Upper lobe of left lung (tissue), 6 donors: ENCODE measurements at regions not wholly inside any gene's neighbourhood (a gene's known extent, or its start where the extent isn't known, plus 50 kb on each side); places are given as distances from the start of the nearest gene placed in this dataset.

Experiments
- ATAC-seq, 2 donors: fragments of 200-7000 bp; cut with Tn5 transposase; one replicate each; pipeline ENCODE4 v1.9.1; 2022; ENCODE audit warnings: mild to moderate bottlenecking in 2 of 2, moderate library complexity in 2 of 2; ENCODE audit not compliant: low FRiP score in 2 of 2
- DNase-seq, 2 donors: peaks; one replicate each; pipeline ENCODE4 v3.0.0-alpha.2; 2019 to 2020
- H3K27ac ChIP-seq, 4 donors: fragments of 200-600 bp; sonication (generic); one replicate each; pipeline ENCODE4 v1.5.1; 2016 to 2019
- H3K27me3 ChIP-seq, 4 donors: fragments of 200-600 bp; sonication (generic); one replicate each; pipeline ENCODE4 v1.5.1; 2017 to 2019
- H3K36me3 ChIP-seq, 4 donors: fragments of 200-600 bp; sonication (generic); one replicate each; pipeline ENCODE4 v1.5.1; 2016 to 2019
- H3K4me1 ChIP-seq, 4 donors: fragments of 200-600 bp; sonication (generic); one replicate each; pipeline ENCODE4 v1.5.1; 2018 to 2019
- H3K4me3 ChIP-seq, 4 donors: fragments of 200-600 bp; sonication (generic); one replicate each; pipeline ENCODE4 v1.5.1; 2017 to 2019; ENCODE audit warnings: mild to moderate bottlenecking in 2 of 4, moderate library complexity in 1 of 4
- H3K9me3 ChIP-seq, 4 donors: fragments of 200-600 bp; sonication (generic); one replicate each; pipeline ENCODE4 v1.5.1; 2018 to 2019
- EP300 ChIP-seq, 4 donors: sonication (generic); formaldehyde crosslinking; IDR thresholded peaks; one replicate each; pipeline ENCODE4 v1.5.1; 2017; ENCODE audit warnings: antibody characterized with exemption in 4 of 4, control low read depth in 2 of 4
- POLR2A ChIP-seq, 4 donors: fragments of 450-650 bp; IDR thresholded peaks; one replicate each; pipeline ENCODE4 v1.5.1; 2016 to 2017; ENCODE audit warnings: antibody characterized with exemption in 4 of 4, mild to moderate bottlenecking in 2 of 4
- POLR2AphosphoS5 ChIP-seq, 2 donors: sonication (generic); formaldehyde crosslinking; IDR thresholded peaks; one replicate each; pipeline ENCODE4 v1.5.1; 2017; ENCODE audit warnings: antibody characterized with exemption in 2 of 2
- WGBS, 2 donors: methylation state at CpG; one replicate each; pipeline ENCODE4 v1.1.5; 2017 to 2018; 5-methylcytosine and 5-hydroxymethylcytosine counted together
- TF ChIP-seq, protein P1 (sequence below), 6 experiments: fragments of 450-650 bp in 4 of 6; fragments of 200-600 bp in 2 of 6; sonication (generic) in 2 of 6; IDR thresholded peaks; one replicate each; pipeline ENCODE4 v1.5.1; 2016 to 2019; ENCODE audit warnings: antibody characterized with exemption in 6 of 6
- donor health status: DM: no; HTN: no; CAD: no; lungs with moderate emphysema.
- donor health status: DM: no; HTN: yes; CAD: no; lungs with severe emphysema.

- TF ChIP-seq, protein P1, sequence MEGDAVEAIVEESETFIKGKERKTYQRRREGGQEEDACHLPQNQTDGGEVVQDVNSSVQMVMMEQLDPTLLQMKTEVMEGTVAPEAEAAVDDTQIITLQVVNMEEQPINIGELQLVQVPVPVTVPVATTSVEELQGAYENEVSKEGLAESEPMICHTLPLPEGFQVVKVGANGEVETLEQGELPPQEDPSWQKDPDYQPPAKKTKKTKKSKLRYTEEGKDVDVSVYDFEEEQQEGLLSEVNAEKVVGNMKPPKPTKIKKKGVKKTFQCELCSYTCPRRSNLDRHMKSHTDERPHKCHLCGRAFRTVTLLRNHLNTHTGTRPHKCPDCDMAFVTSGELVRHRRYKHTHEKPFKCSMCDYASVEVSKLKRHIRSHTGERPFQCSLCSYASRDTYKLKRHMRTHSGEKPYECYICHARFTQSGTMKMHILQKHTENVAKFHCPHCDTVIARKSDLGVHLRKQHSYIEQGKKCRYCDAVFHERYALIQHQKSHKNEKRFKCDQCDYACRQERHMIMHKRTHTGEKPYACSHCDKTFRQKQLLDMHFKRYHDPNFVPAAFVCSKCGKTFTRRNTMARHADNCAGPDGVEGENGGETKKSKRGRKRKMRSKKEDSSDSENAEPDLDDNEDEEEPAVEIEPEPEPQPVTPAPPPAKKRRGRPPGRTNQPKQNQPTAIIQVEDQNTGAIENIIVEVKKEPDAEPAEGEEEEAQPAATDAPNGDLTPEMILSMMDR (IDR thresholded peaks at IDR 0.05) = no peak
- no peak for TF ChIP-seq EP300 (IDR thresholded peaks at IDR 0.05)
- no peak for TF ChIP-seq POLR2AphosphoS5 (IDR thresholded peaks at IDR 0.05)
- TF ChIP-seq POLR2A (IDR thresholded peaks at IDR 0.05) = no peak
- no peak overlapping the region for H3K4me3 ChIP-seq
- ATAC-seq (no peak), DNase-seq (no peak)
- no peaks in the 10 kb centered on the region for H3K27me3 ChIP-seq
- no peaks in the 10 kb centered on the region for H3K36me3 ChIP-seq
- H3K9me3 ChIP-seq = no peaks in the 10 kb centered on the region
- no peak overlapping the region for H3K27ac ChIP-seq
- no peaks in the 10 kb centered on the region for H3K4me1 ChIP-seq
Measured at GRCh38 chr14:55954108-55954507, 164.1 kb upstream of the PELI2 start.

GRCh38 chr14:55955175-55955574 is 163.0 kb upstream of the PELI2 start:
- TF ChIP-seq POLR2AphosphoS5 (IDR thresholded peaks at IDR 0.05) (no peak), EP300 (IDR thresholded peaks at IDR 0.05) (no peak), POLR2A (IDR thresholded peaks at IDR 0.05) (no peak)
- TF ChIP-seq, protein P1 (IDR thresholded peaks at IDR 0.05) = no peak
- H3K4me1 ChIP-seq = no peaks in the 10 kb centered on the region
- no peaks in the 10 kb centered on the region for H3K27me3 ChIP-seq
- H3K4me3 ChIP-seq = no peak overlapping the region
- no peaks in the 10 kb centered on the region for H3K36me3 ChIP-seq
- no peaks in the 10 kb centered on the region for H3K9me3 ChIP-seq
- DNase-seq = no peak
- no peak overlapping the region for H3K27ac ChIP-seq
- ATAC-seq = no peak
- WGBS, 2 donors = 65 to 72% methylated on average over 3 of the region's 3 CpGs

DNA sequence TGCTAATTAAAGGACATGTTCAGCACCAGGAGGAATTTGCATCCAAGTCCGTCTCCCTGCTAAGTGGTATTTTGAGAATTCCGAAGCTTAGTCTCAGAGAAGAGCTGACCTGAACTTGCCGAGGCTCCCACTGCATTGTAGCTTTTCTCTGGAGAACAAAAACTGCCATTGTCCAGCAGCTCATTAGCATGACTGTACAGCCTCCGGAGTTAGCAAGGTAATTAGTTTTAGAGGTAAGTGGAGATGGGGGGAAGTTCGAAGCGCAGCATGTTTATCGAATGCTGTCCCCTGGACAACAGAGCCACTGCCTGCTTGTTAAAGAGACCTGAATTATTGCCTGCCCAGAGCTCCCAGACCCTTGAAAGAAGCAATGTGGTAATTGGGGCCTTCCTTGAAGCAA is 160.3 kb upstream of the PELI2 start:
- Histone ChIP-seq H3K36me3 (no peaks in the 10 kb centered on the region), H3K27ac (no peak overlapping the region), H3K9me3 (no peaks in the 10 kb centered on the region), H3K27me3 (no peaks in the 10 kb centered on the region), H3K4me1 (no peaks in the 10 kb centered on the region), H3K4me3 (no peak overlapping the region)
- WGBS, 2 donors = 69 to 72% methylated on average over 7 of the region's 7 CpGs
- no peak for TF ChIP-seq POLR2A (IDR thresholded peaks at IDR 0.05)
- TF ChIP-seq, protein P1 (IDR thresholded peaks at IDR 0.05) = no peak
- TF ChIP-seq EP300 (IDR thresholded peaks at IDR 0.05) = no peak
- no peak for TF ChIP-seq POLR2AphosphoS5 (IDR thresholded peaks at IDR 0.05)
- ATAC-seq = no peak
- DNase-seq = no peak

- H3K4me3 ChIP-seq = no peak overlapping the region
- H3K27me3 ChIP-seq = no peaks in the 10 kb centered on the region
- DNase-seq = no peak
- TF ChIP-seq, protein P1 (IDR thresholded peaks at IDR 0.05) = no peak
- TF ChIP-seq POLR2A (IDR thresholded peaks at IDR 0.05) (no peak), POLR2AphosphoS5 (IDR thresholded peaks at IDR 0.05) (no peak), EP300 (IDR thresholded peaks at IDR 0.05) (no peak)
- no peaks in the 10 kb centered on the region for H3K9me3 ChIP-seq
- no peaks in the 10 kb centered on the region for H3K4me1 ChIP-seq
- no peak overlapping the region for H3K27ac ChIP-seq
- H3K36me3 ChIP-seq = no peaks in the 10 kb centered on the region
- ATAC-seq = no peak
Measured at GRCh38 chr14:55963295-55963694, 154.9 kb upstream of the PELI2 start.

- Histone ChIP-seq H3K27ac (no peak overlapping the region), H3K36me3 (no peaks in the 10 kb centered on the region), H3K27me3 (no peaks in the 10 kb centered on the region), H3K4me1 (no peaks in the 10 kb centered on the region), H3K9me3 (no peaks in the 10 kb centered on the region), H3K4me3 (no peak overlapping the region)
- TF ChIP-seq EP300 (IDR thresholded peaks at IDR 0.05) = no peak
- no peak for TF ChIP-seq POLR2AphosphoS5 (IDR thresholded peaks at IDR 0.05)
- no peak for TF ChIP-seq POLR2A (IDR thresholded peaks at IDR 0.05)
- TF ChIP-seq, protein P1 (IDR thresholded peaks at IDR 0.05) = no peak
- whole genome bisulfite sequencing, 2 donors = 80 to 83% methylated on average over 8 of the region's 8 CpGs
- ATAC-seq (no peak), DNase-seq (no peak)
Measured at GRCh38 chr14:55964091-55964490, 154.1 kb upstream of the PELI2 start.
